ENCODE measurements at regions not wholly inside any gene's neighbourhood (a gene's known extent, or its start where the extent isn't known, plus 50 kb on each side); places are given as distances from the start of the nearest gene placed in this dataset.

DNA sequence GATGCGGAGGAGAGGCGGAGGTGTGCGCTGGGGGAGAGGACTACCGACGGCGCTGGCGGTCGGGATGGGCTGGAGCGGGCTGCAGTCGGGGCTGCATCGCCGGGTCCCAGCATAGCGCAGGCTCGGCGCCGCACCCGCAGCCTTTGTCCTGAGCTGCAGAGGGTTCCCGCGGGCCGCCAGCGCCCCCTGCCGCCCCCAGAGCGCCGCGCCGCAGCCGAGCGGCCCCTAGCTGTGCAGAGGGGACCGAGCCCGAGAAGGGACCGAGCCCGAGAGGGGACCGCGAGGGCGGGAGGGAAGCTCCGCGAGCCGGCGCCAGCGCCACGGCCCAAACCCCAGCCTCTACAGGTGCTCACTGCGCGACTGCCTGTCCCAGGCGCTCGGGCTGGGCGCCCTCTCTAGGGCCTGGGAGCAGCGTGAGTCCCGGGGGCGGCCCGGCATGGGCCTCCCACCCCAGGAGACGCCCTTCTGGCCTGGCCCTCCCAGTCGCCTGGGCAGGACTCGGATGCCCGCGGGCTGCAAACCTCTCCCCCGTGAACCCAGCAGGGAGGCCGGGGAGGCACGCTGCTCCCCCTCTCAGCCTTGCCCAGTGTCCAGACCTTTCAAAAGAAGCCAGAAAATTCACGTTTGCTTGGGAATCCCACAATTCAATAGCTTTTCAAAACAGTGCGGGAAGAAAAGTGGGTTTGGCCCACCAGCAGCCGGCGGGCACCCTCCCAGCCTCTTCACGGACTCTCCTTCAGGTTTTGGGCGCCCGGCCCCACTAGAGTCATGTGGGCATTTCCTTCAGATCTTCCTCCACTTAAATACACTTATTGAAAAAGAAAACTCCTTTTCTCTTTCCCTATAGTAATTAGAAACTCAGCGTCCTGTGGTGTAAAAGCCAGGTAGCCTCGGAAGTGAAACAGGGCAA is 134.7 kb downstream of the TPRA1 start:
- Histone ChIP-seq H3K9me3 (no peaks in the 10 kb centered on the region), H3K4me2 (peak overlapping the region; percentile 83), H3F3A (replicated peaks; ENCODE audit: insufficient read depth) (no peaks in the 10 kb centered on the region), H3K36me3 (replicated peaks in 1 of 2; ENCODE audit: control insufficient read depth in 1 of 2, insufficient read depth in 2 of 2, low read length in 1 of 2) (no peaks in the 10 kb centered on the region), H3K27me3 (ENCODE audit: insufficient read depth) (no peaks in the 10 kb centered on the region), H3K79me2 (ENCODE audit: insufficient read depth) (no peaks in the 10 kb centered on the region), H3K4me1 (ENCODE audit: control insufficient read depth in 1 of 2, insufficient read depth in 2 of 2, low read depth in 1 of 2, low read length in 1 of 2) (peaks cover 7 to 13% of the 10 kb centered on the region in 2 experiments; a peak in 2 of 4 replicates), H2AFZ (ENCODE audit: low read depth) (0 out of 2 replicates have a peak overlapping the region, but pooled peaks have one; percentile 71), H3K27ac (ENCODE audit: low read depth in 2 of 2, low read length in 1 of 2) (no peak overlapping the region; a peak in 1 of 4 replicates), H3K9ac (no peak overlapping the region), H3K4me3 (ENCODE audit: low read depth in 2 of 2, low read length in 1 of 2) (peak overlapping the region; percentile 40 to 58; a peak in 3 of 4 replicates), H4K20me1 (ENCODE audit: insufficient read depth) (no peaks in the 10 kb centered on the region), H3K9me2 (no peaks in the 10 kb centered on the region)
- POLR2A ChIA-PET: interaction anchor here (0.7 to 1.3 kb wide), 2 partner anchors 314 to 776 kb away, joined by 3 read pairs; no protein-coding TSS in a partner anchor
- DNase-seq: peak; percentile 98
- CTCF ChIA-PET: interaction anchor here (0.6 to 7.4 kb wide), 73 partner anchors 10 to 796 kb away, joined by 3 to 88 read pairs (median 4); partner anchors contain the start of gene PLXNA1
- 38% methylated on average over 23 of the region's 67 CpGs for WGBS (ENCODE audit: low lambda C conversion rate)
- TF ChIP-seq JUND (IDR thresholded peaks at IDR 0.05) (no peak), GABPA (IDR thresholded peaks at IDR 0.05; ENCODE audit: low read depth) (no peak), GATA2 (CRISPR knock-in tag; IDR thresholded peaks at IDR 0.05) (no peak), FOSL2 (IDR thresholded peaks at IDR 0.05; ENCODE audit: borderline replicate concordance, low read depth) (no peak), YY1 (IDR thresholded peaks at IDR 0.05; ENCODE audit: low read depth) (no peak), SIN3A (IDR thresholded peaks at IDR 0.05; ENCODE audit: borderline replicate concordance, low read depth, low read length) (no peak), MEF2A (IDR thresholded peaks at IDR 0.05; ENCODE audit: borderline replicate concordance, low read depth) (no peak), FOXJ3 (CRISPR knock-in tag; IDR thresholded peaks at IDR 0.05) (no peak), RXRA (IDR thresholded peaks at IDR 0.05; ENCODE audit: borderline replicate concordance, low read depth) (no peak), ELF1 (IDR thresholded peaks at IDR 0.05) (no peak), EP300 (IDR thresholded peaks at IDR 0.05; ENCODE audit: borderline replicate concordance in 1 of 2, low read depth in 1 of 2, low read length in 1 of 2) (peak in 1 of 2 experiments; percentile 19; a peak in 1 of 4 replicates), RCOR1 (IDR thresholded peaks at IDR 0.05; ENCODE audit: low read length) (0 out of 2 replicates have a peak, but pooled peaks have one; percentile 28), CHD2 (IDR thresholded peaks at IDR 0.05; ENCODE audit: low read length, partially characterized antibody) (peak; percentile 13), SMC3 (IDR thresholded peaks at IDR 0.05; ENCODE audit: low read depth, low read length) (peak; percentile 95), RFX5 (IDR thresholded peaks at IDR 0.05; ENCODE audit: low read length) (0 out of 2 replicates have a peak, but pooled peaks have one; percentile 13), NFIC (IDR thresholded peaks at IDR 0.05; ENCODE audit: borderline replicate concordance) (no peak), POLR2AphosphoS5 (IDR thresholded peaks at IDR 0.05; ENCODE audit: low read depth, low read length) (no peak), TCF12 (IDR thresholded peaks at IDR 0.05) (no peak)
- TF ChIP-seq, protein P1, sequence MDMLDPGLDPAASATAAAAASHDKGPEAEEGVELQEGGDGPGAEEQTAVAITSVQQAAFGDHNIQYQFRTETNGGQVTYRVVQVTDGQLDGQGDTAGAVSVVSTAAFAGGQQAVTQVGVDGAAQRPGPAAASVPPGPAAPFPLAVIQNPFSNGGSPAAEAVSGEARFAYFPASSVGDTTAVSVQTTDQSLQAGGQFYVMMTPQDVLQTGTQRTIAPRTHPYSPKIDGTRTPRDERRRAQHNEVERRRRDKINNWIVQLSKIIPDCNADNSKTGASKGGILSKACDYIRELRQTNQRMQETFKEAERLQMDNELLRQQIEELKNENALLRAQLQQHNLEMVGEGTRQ (IDR thresholded peaks at IDR 0.05; ENCODE audit: borderline replicate concordance, low read depth, low read length): no peak
- TF ChIP-seq, protein P2, sequence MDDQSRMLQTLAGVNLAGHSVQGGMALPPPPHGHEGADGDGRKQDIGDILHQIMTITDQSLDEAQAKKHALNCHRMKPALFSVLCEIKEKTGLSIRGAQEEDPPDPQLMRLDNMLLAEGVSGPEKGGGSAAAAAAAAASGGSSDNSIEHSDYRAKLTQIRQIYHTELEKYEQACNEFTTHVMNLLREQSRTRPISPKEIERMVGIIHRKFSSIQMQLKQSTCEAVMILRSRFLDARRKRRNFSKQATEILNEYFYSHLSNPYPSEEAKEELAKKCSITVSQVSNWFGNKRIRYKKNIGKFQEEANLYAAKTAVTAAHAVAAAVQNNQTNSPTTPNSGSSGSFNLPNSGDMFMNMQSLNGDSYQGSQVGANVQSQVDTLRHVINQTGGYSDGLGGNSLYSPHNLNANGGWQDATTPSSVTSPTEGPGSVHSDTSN (IDR thresholded peaks at IDR 0.05): no peak
- TF ChIP-seq, protein P3, sequence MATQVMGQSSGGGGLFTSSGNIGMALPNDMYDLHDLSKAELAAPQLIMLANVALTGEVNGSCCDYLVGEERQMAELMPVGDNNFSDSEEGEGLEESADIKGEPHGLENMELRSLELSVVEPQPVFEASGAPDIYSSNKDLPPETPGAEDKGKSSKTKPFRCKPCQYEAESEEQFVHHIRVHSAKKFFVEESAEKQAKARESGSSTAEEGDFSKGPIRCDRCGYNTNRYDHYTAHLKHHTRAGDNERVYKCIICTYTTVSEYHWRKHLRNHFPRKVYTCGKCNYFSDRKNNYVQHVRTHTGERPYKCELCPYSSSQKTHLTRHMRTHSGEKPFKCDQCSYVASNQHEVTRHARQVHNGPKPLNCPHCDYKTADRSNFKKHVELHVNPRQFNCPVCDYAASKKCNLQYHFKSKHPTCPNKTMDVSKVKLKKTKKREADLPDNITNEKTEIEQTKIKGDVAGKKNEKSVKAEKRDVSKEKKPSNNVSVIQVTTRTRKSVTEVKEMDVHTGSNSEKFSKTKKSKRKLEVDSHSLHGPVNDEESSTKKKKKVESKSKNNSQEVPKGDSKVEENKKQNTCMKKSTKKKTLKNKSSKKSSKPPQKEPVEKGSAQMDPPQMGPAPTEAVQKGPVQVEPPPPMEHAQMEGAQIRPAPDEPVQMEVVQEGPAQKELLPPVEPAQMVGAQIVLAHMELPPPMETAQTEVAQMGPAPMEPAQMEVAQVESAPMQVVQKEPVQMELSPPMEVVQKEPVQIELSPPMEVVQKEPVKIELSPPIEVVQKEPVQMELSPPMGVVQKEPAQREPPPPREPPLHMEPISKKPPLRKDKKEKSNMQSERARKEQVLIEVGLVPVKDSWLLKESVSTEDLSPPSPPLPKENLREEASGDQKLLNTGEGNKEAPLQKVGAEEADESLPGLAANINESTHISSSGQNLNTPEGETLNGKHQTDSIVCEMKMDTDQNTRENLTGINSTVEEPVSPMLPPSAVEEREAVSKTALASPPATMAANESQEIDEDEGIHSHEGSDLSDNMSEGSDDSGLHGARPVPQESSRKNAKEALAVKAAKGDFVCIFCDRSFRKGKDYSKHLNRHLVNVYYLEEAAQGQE (IDR thresholded peaks at IDR 0.05; ENCODE audit: low read depth, low read length): no peak
- TF ChIP-seq, protein P4, sequence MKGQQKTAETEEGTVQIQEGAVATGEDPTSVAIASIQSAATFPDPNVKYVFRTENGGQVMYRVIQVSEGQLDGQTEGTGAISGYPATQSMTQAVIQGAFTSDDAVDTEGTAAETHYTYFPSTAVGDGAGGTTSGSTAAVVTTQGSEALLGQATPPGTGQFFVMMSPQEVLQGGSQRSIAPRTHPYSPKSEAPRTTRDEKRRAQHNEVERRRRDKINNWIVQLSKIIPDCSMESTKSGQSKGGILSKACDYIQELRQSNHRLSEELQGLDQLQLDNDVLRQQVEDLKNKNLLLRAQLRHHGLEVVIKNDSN (IDR thresholded peaks at IDR 0.05; ENCODE audit: borderline replicate concordance, low read depth): no peak
- TF ChIP-seq, protein P5, sequence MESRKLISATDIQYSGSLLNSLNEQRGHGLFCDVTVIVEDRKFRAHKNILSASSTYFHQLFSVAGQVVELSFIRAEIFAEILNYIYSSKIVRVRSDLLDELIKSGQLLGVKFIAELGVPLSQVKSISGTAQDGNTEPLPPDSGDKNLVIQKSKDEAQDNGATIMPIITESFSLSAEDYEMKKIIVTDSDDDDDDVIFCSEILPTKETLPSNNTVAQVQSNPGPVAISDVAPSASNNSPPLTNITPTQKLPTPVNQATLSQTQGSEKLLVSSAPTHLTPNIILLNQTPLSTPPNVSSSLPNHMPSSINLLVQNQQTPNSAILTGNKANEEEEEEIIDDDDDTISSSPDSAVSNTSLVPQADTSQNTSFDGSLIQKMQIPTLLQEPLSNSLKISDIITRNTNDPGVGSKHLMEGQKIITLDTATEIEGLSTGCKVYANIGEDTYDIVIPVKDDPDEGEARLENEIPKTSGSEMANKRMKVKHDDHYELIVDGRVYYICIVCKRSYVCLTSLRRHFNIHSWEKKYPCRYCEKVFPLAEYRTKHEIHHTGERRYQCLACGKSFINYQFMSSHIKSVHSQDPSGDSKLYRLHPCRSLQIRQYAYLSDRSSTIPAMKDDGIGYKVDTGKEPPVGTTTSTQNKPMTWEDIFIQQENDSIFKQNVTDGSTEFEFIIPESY (IDR thresholded peaks at IDR 0.05; ENCODE audit: borderline replicate concordance, low read depth): no peak

Data from SK-N-SH (cell line).